K562 (cell line): ENCODE measurements at regions not wholly inside any gene's neighbourhood (a gene's known extent, or its start where the extent isn't known, plus 50 kb on each side); places are given as distances from the start of the nearest gene placed in this dataset.

Experiments
- ATF4 ChIP-seq: fragments of 450-650 bp; formaldehyde crosslinking; IDR thresholded peaks from 2 replicates; pipeline ENCODE4 v1.4.0; 2022; ENCODE audit warnings: mild to moderate bottlenecking, moderate library complexity
- CHCHD3 ChIP-seq: fragments of 250-450 bp; sonication (Bioruptor Pico); IDR thresholded peaks from 2 replicates; pipeline ENCODE4 v2.1.2; 2022; ENCODE audit warnings: mild to moderate bottlenecking
- CHD1 ChIP-seq: fragments of 200-600 bp; sonication (generic); IDR thresholded peaks from one replicate; pipeline ENCODE4 v1.6.1; 2012; ENCODE audit warnings: mild to moderate bottlenecking, moderate library complexity, low read length, inconsistent platforms
- CTCFL ChIP-seq: IDR thresholded peaks from 2 replicates; pipeline ENCODE4 v1.6.1; 2011; ENCODE audit warnings: borderline replicate concordance, low read depth, mild to moderate bottlenecking, moderate library complexity, low read length; ENCODE audit not compliant: insufficient read depth, poor library complexity, severe bottlenecking
- DMBX1 ChIP-seq: fragments of 250-450 bp; sonication (Bioruptor Pico); IDR thresholded peaks from 2 replicates; pipeline ENCODE4 v1.8.0; 2022; ENCODE audit warnings: inconsistent platforms, mild to moderate bottlenecking, moderate library complexity, borderline replicate concordance
- EP300 ChIP-seq: IDR thresholded peaks from 2 replicates; pipeline ENCODE4 v1.6.1; 2012; ENCODE audit warnings: low read length, improper control_type of control experiment
- ESRRB ChIP-seq: fragments of 250-450 bp; sonication (Bioruptor Pico); IDR thresholded peaks from 2 replicates; pipeline ENCODE4 v1.5.0; 2020; ENCODE audit warnings: mild to moderate bottlenecking, moderate library complexity, borderline replicate concordance
- GTF2B ChIP-seq: IDR thresholded peaks from 2 replicates; pipeline ENCODE4 v1.6.1; 2011; ENCODE audit not compliant: insufficient read length; ENCODE audit errors: extremely low read depth
- HDAC2 ChIP-seq: fragments of 450-650 bp; IDR thresholded peaks from 2 replicates; pipeline ENCODE4 v1.6.1; 2016; ENCODE audit warnings: mild to moderate bottlenecking
- HES1 ChIP-seq: fragments of 450-650 bp; IDR thresholded peaks from 2 replicates; pipeline ENCODE4 v1.6.1; 2016; ENCODE audit warnings: low read depth, mild to moderate bottlenecking, moderate library complexity
- HMG20B ChIP-seq: fragments of 250-450 bp; sonication (Bioruptor Pico); IDR thresholded peaks from 2 replicates; pipeline ENCODE4 v1.5.0; 2021; ENCODE audit warnings: mild to moderate bottlenecking
- HNRNPK ChIP-seq: fragments of 200-400 bp; formaldehyde crosslinking; IDR thresholded peaks from one replicate; pipeline ENCODE4 v1.6.1; 2018; ENCODE audit warnings: mild to moderate bottlenecking, low read depth, low read length; ENCODE audit not compliant: poor library complexity, severe bottlenecking
- MYC ChIP-seq, 2 experiments: fragments of 250-450 bp in 1 of 2; sonication (Bioruptor Pico) in 1 of 2; IDR thresholded peaks; 2 replicates each; pipeline versions ENCODE4 v1.5.1 to v1.6.1; 2012 to 2021; ENCODE audit warnings: low read depth in 2 of 2, borderline replicate concordance in 1 of 2, improper control_type of control experiment in 1 of 2, low read length in 1 of 2, mild to moderate bottlenecking in 1 of 2, moderate library complexity in 1 of 2
- PBX2 ChIP-seq, 2 experiments: IDR thresholded peaks in 1 of 2; conservative IDR thresholded peaks in 1 of 2; 2 replicates each; pipeline ENCODE4 v1.6.1; 2016; ENCODE audit warnings: low read depth in 2 of 2, mild to moderate bottlenecking in 1 of 2, missing compliant biosample characterization in 1 of 2, missing genetic modification characterization in 1 of 2, moderate library complexity in 1 of 2
- PHF21A ChIP-seq: fragments of 450-650 bp; IDR thresholded peaks from 2 replicates; pipeline ENCODE4 v1.6.1; 2017; ENCODE audit warnings: low read depth, borderline replicate concordance
- RFX5 ChIP-seq: IDR thresholded peaks from 2 replicates; pipeline ENCODE4 v1.6.1; 2011; ENCODE audit warnings: low read depth, mild to moderate bottlenecking, improper control_type of control experiment, low read length
- SIN3A ChIP-seq, 2 experiments: fragments of 150-350 bp in 1 of 2; IDR thresholded peaks; 2 replicates each; pipeline ENCODE4 v1.6.1; 2011 to 2016; ENCODE audit warnings: borderline replicate concordance in 2 of 2, low read depth in 2 of 2, low read length in 2 of 2, mild to moderate bottlenecking in 2 of 2, moderate library complexity in 2 of 2; ENCODE audit not compliant: control insufficient read depth in 1 of 2
- ZNF232 ChIP-seq: sonication (generic); formaldehyde crosslinking; IDR thresholded peaks from 2 replicates; pipeline ENCODE4 v1.8.0; 2022; ENCODE audit warnings: mild to moderate bottlenecking, missing genetic modification reagents
- ZNF263 ChIP-seq: sonication (generic); formaldehyde crosslinking; IDR thresholded peaks from 2 replicates; pipeline ENCODE4 v1.8.0; 2022; ENCODE audit warnings: mild to moderate bottlenecking, missing genetic modification reagents, borderline replicate concordance
- ZNF347 ChIP-seq: fragments of 450-650 bp; formaldehyde crosslinking; IDR thresholded peaks from 2 replicates; pipeline ENCODE4 v1.4.0; 2020; ENCODE audit warnings: low read depth, mild to moderate bottlenecking, moderate library complexity

GRCh38 chr9:107749787-107750444 lies 260.3 kb upstream of the KLF4 start (continued):
- no peak for TF ChIP-seq GTF2B
- TF ChIP-seq CHD1: no peak
- no peak for TF ChIP-seq ZNF347 (CRISPR knock-in tag)
- TF ChIP-seq ZNF263 (CRISPR knock-in tag): no peak
- no peak for TF ChIP-seq HES1
- TF ChIP-seq MYC (IDR thresholded peaks at IDR 0.05; ENCODE audit: low read depth, low read length): peak; percentile 98
- TF ChIP-seq MYC (CRISPR knock-in tag; IDR thresholded peaks at IDR 0.05; ENCODE audit: borderline replicate concordance, low read depth): no peak
- TF ChIP-seq HNRNPK: no peak
- TF ChIP-seq ZNF232 (CRISPR knock-in tag): no peak
- no peak for TF ChIP-seq SIN3A (IDR thresholded peaks at IDR 0.05; ENCODE audit: borderline replicate concordance in 2 of 2, control insufficient read depth in 1 of 2, low read depth in 2 of 2, low read length in 2 of 2)
- no peak for TF ChIP-seq PBX2 (CRISPR knock-in tag; IDR thresholded peaks at IDR 0.05; ENCODE audit: low read depth)
- TF ChIP-seq PBX2 (tag; conservative IDR thresholded peaks at IDR 0.05; ENCODE audit: low read depth): no peak
- TF ChIP-seq CTCFL: no peak
- TF ChIP-seq DMBX1 (CRISPR knock-in tag): peak; percentile 72; the same call in 1 of the 2 replicates
- TF ChIP-seq RFX5: no peak
- TF ChIP-seq ATF4 (CRISPR knock-in tag): peak; percentile 97
- no peak for TF ChIP-seq CHCHD3 (CRISPR knock-in tag)
- TF ChIP-seq ESRRB (CRISPR knock-in tag): no peak
- no peak for TF ChIP-seq HDAC2
- TF ChIP-seq HMG20B (CRISPR knock-in tag): no peak
- TF ChIP-seq EP300: peak; percentile 62
- no peak for TF ChIP-seq PHF21A
